Prostate gland (tissue), 2 donors: ENCODE measurements at regions not wholly inside any gene's neighbourhood (a gene's known extent, or its start where the extent isn't known, plus 50 kb on each side); places are given as distances from the start of the nearest gene placed in this dataset.

Experiments used
- DNase-seq: peaks from one replicate; pipeline ENCODE4 v3.0.0-alpha.2; 2019; ENCODE audit warnings: low spot score
- H3K27ac ChIP-seq, 2 donors: fragments of 200-600 bp; sonication (generic); 2 replicates each; pipeline ENCODE4 v1.5.1; 2017 to 2019
- H3K27me3 ChIP-seq: fragments of 200-600 bp; sonication (generic); replicated peaks from 2 replicates; pipeline ENCODE4 v1.5.1; 2019; ENCODE audit not compliant: insufficient read depth
- H3K36me3 ChIP-seq, 2 donors: fragments of 200-600 bp; sonication (generic); 1 replicate in 1 of 2; 2 replicates in 1 of 2; pipeline versions ENCODE4 v1.5.1 to v1.8.1; 2017 to 2019
- H3K4me1 ChIP-seq: fragments of 200-600 bp; sonication (generic); replicated peaks from 2 replicates; pipeline ENCODE4 v1.5.1; 2019
- H3K4me3 ChIP-seq, 2 donors: fragments of 200-600 bp; sonication (generic); 2 replicates each; pipeline ENCODE4 v1.5.1; 2017 to 2019
- H3K9me3 ChIP-seq: fragments of 200-600 bp; sonication (generic); 2 replicates; pipeline ENCODE4 v1.5.1; 2017
- CTCF ChIP-seq, 4 experiments: fragments of 200-600 bp in 2 of 4; fragments of 450-650 bp in 2 of 4; sonication (generic) in 2 of 4; IDR thresholded peaks; 1 replicate in 3 of 4; 2 replicates in 1 of 4; pipeline ENCODE4 v1.5.1; 2016 to 2019; ENCODE audit warnings: antibody characterized with exemption in 4 of 4, mild to moderate bottlenecking in 2 of 4, moderate library complexity in 2 of 4
- POLR2A ChIP-seq: fragments of 450-650 bp; IDR thresholded peaks from one replicate; pipeline ENCODE4 v1.6.1; 2016; ENCODE audit warnings: antibody characterized with exemption, mild to moderate bottlenecking
- POLR2AphosphoS5 ChIP-seq: sonication (generic); formaldehyde crosslinking; IDR thresholded peaks from one replicate; pipeline ENCODE4 v1.6.1; 2017; ENCODE audit warnings: antibody characterized with exemption
- WGBS: methylation state at CpG from one replicate; pipeline ENCODE4 v1.1.5; 2018; 5-methylcytosine and 5-hydroxymethylcytosine counted together
- intact Hi-C: fragments of 100-400 bp; cut with DNase I; formaldehyde crosslinking; loops from one replicate; pipeline ENCODE4 v1.14.2; 2022

- no peak for TF ChIP-seq CTCF (IDR thresholded peaks at IDR 0.05)
- TF ChIP-seq POLR2AphosphoS5 = no peak
- TF ChIP-seq POLR2A = no peak
- Histone ChIP-seq H3K36me3 (no peaks in the 10 kb centered on the region), H3K27me3 (no peaks in the 10 kb centered on the region), H3K9me3 (no peaks in the 10 kb centered on the region), H3K4me1 (no peaks in the 10 kb centered on the region), H3K27ac (no peak overlapping the region), H3K4me3 (no peak overlapping the region)
- no peak for DNase-seq
- intact Hi-C loops = no loop called here
- 92% methylated on average over 2 of the region's 2 CpGs for WGBS
Measured at GRCh38 chr4:177706916-177707315, 264.7 kb upstream of the AGA start.

- Histone ChIP-seq H3K9me3 (no peaks in the 10 kb centered on the region), H3K27ac (no peak overlapping the region), H3K36me3 (no peaks in the 10 kb centered on the region), H3K4me1 (no peaks in the 10 kb centered on the region), H3K4me3 (no peak overlapping the region), H3K27me3 (no peaks in the 10 kb centered on the region)
- intact Hi-C loops = no loop called here
- DNase-seq = no peak
- no peak for TF ChIP-seq CTCF (IDR thresholded peaks at IDR 0.05)
- no peak for TF ChIP-seq POLR2A
- peak; percentile 4 for TF ChIP-seq POLR2AphosphoS5
- 45% methylated on average over 3 of the region's 3 CpGs for WGBS
Measured at GRCh38 chr4:177713454-177713853, 271.2 kb upstream of the AGA start.

- no peak for DNase-seq
- intact Hi-C loops = no loop called here
Measured at GRCh38 chr4:177717407-177717806, 275.2 kb upstream of the AGA start.

GRCh38 chr4:177718514-177718913 is 276.3 kb upstream of the AGA start:
- Histone ChIP-seq H3K27me3 (no peaks in the 10 kb centered on the region), H3K4me1 (no peaks in the 10 kb centered on the region), H3K36me3 (no peaks in the 10 kb centered on the region), H3K9me3 (no peaks in the 10 kb centered on the region), H3K27ac (no peak overlapping the region), H3K4me3 (no peak overlapping the region)
- 57% methylated on average over 4 of the region's 4 CpGs for WGBS
- TF ChIP-seq POLR2AphosphoS5 (no peak), POLR2A (no peak), CTCF (IDR thresholded peaks at IDR 0.05) (no peak)
- no peak for DNase-seq
- intact Hi-C loops = no loop called here

More at GRCh38 chr4:177717407-177717806, 275.2 kb upstream of the AGA start:
- Histone ChIP-seq H3K36me3 (no peaks in the 10 kb centered on the region), H3K4me3 (no peak overlapping the region), H3K4me1 (no peaks in the 10 kb centered on the region), H3K27ac (no peak overlapping the region), H3K27me3 (no peaks in the 10 kb centered on the region), H3K9me3 (no peaks in the 10 kb centered on the region)
- WGBS = 58% methylated on average over 1 of the region's 1 CpG
- TF ChIP-seq POLR2A (no peak), POLR2AphosphoS5 (no peak), CTCF (IDR thresholded peaks at IDR 0.05) (no peak)

- H3K27ac ChIP-seq = no peak overlapping the region
- no peak for TF ChIP-seq POLR2A
- no peak for TF ChIP-seq CTCF (IDR thresholded peaks at IDR 0.05)
- TF ChIP-seq POLR2AphosphoS5 = no peak
- DNase-seq = no peak
- intact Hi-C loops = no loop called here
- no peaks in the 10 kb centered on the region for H3K9me3 ChIP-seq
- no peaks in the 10 kb centered on the region for H3K27me3 ChIP-seq
- no peaks in the 10 kb centered on the region for H3K4me1 ChIP-seq
- no peaks in the 10 kb centered on the region for H3K36me3 ChIP-seq
- no peak overlapping the region for H3K4me3 ChIP-seq
- WGBS = 25% methylated on average over 3 of the region's 3 CpGs
Measured at GRCh38 chr4:177726111-177726510, 283.9 kb upstream of the AGA start.
